Astrocyte (in vitro differentiated cells and primary cell): ENCODE measurements at regions not wholly inside any gene's neighbourhood (a gene's known extent, or its start where the extent isn't known, plus 50 kb on each side); places are given as distances from the start of the nearest gene placed in this dataset.

Source experiments
- DNase-seq: peaks from one replicate; pipeline ENCODE4 v3.0.0-alpha.2; 2010; ENCODE audit warnings: low read depth
- FAIRE-seq: peaks from 2 replicates; lab custom pipeline; 2011; peaks lifted over from hg19 to GRCh38; lab: Jason Lieb, UNC
- H2AFZ ChIP-seq: 2 replicates; pipeline ENCODE4 v1.6.0; 2012; ENCODE audit warnings: low read depth, low read length, inconsistent platforms
- H3K27ac ChIP-seq: 2 replicates; pipeline ENCODE4 v1.5.1; 2011; ENCODE audit warnings: low read depth, low read length, inconsistent platforms
- H3K27me3 ChIP-seq: 2 replicates; pipeline ENCODE4 v1.6.0; 2011; ENCODE audit warnings: low read length, inconsistent platforms; ENCODE audit not compliant: insufficient read depth
- H3K36me3 ChIP-seq: 2 replicates; pipeline ENCODE4 v1.5.1; 2011; ENCODE audit warnings: low read length, inconsistent platforms; ENCODE audit not compliant: insufficient read depth
- H3K4me1 ChIP-seq: 2 replicates; pipeline ENCODE4 v1.5.1; 2011; ENCODE audit warnings: low read length, inconsistent platforms; ENCODE audit not compliant: insufficient read depth
- H3K4me2 ChIP-seq: 2 replicates; pipeline ENCODE4 v1.6.0; 2012; ENCODE audit warnings: low read length, inconsistent platforms
- H3K4me3 ChIP-seq: 2 replicates; pipeline ENCODE4 v1.5.1; 2011; ENCODE audit warnings: low read depth, mild to moderate bottlenecking, low read length, inconsistent platforms; ENCODE audit not compliant: insufficient read depth
- H3K79me2 ChIP-seq: 2 replicates; pipeline ENCODE4 v1.6.0; 2012; ENCODE audit warnings: mild to moderate bottlenecking, low read length, inconsistent platforms; ENCODE audit not compliant: insufficient read depth
- H3K9ac ChIP-seq: 2 replicates; pipeline ENCODE4 v1.6.0; 2012; ENCODE audit warnings: mild to moderate bottlenecking, low read length, inconsistent platforms
- H3K9me3 ChIP-seq: 2 replicates; pipeline ENCODE4 v1.5.1; 2012; ENCODE audit warnings: low read depth, mild to moderate bottlenecking, low read length, inconsistent platforms; ENCODE audit not compliant: insufficient read depth
- H4K20me1 ChIP-seq: 2 replicates; pipeline ENCODE4 v1.6.0; 2012; ENCODE audit warnings: low read length, inconsistent platforms; ENCODE audit not compliant: insufficient read depth
- H3K27ac Mint-ChIP-seq: one replicate; pipeline ENCODE4 v1.8.0; 2021; ENCODE audit warnings: mild to moderate bottlenecking, mixed read lengths; ENCODE audit not compliant: unreplicated experiment
- H3K27me3 Mint-ChIP-seq: one replicate; pipeline ENCODE4 v1.8.0; 2021; ENCODE audit warnings: low read depth, mixed read lengths; ENCODE audit not compliant: unreplicated experiment
- H3K36me3 Mint-ChIP-seq: one replicate; pipeline ENCODE4 v1.8.0; 2021; ENCODE audit warnings: low read depth, mixed read lengths; ENCODE audit not compliant: unreplicated experiment
- H3K4me1 Mint-ChIP-seq: one replicate; pipeline ENCODE4 v1.8.0; 2021; ENCODE audit warnings: low read depth, mixed read lengths; ENCODE audit not compliant: unreplicated experiment
- H3K4me3 Mint-ChIP-seq: one replicate; pipeline ENCODE4 v1.8.0; 2021; ENCODE audit warnings: mild to moderate bottlenecking, moderate library complexity, mixed read lengths; ENCODE audit not compliant: unreplicated experiment
- H3K9me3 Mint-ChIP-seq: one replicate; pipeline ENCODE4 v1.8.0; 2021; ENCODE audit warnings: mild to moderate bottlenecking, mixed read lengths; ENCODE audit not compliant: unreplicated experiment
- CTCF ChIP-seq: IDR thresholded peaks from 2 replicates; pipeline ENCODE4 v1.5.1; 2011; ENCODE audit warnings: low read depth, mild to moderate bottlenecking, inconsistent platforms, low read length, moderate library complexity; ENCODE audit not compliant: insufficient read depth
- EZH2 ChIP-seq: IDR thresholded peaks from 2 replicates; pipeline ENCODE4 v1.6.1; 2012; ENCODE audit warnings: mild to moderate bottlenecking, low read length, inconsistent platforms; ENCODE audit not compliant: insufficient read depth

GRCh38 chr7:121475806-121476205, 79.7 kb upstream of the FAM3C start:
- Histone ChIP-seq H3K9ac (no peak overlapping the region), H4K20me1 (no peaks in the 10 kb centered on the region), H3K4me2 (no peak overlapping the region), H2AFZ (no peak overlapping the region), H3K9me3 (no peaks in the 10 kb centered on the region), H3K4me3 (no peak overlapping the region), H3K36me3 (no peaks in the 10 kb centered on the region), H3K79me2 (no peaks in the 10 kb centered on the region), H3K4me1 (no peaks in the 10 kb centered on the region), H3K27me3 (no peaks in the 10 kb centered on the region), H3K27ac (no peak overlapping the region)
- no peaks in the 10 kb centered on the region for H3K9me3 Mint-ChIP-seq
- no peaks in the 10 kb centered on the region for H3K27me3 Mint-ChIP-seq
- H3K36me3 Mint-ChIP-seq = no peaks in the 10 kb centered on the region
- FAIRE-seq (no peak), DNase-seq (peak; percentile 8)
- peaks cover 18% of the 10 kb centered on the region for H3K4me1 Mint-ChIP-seq
- TF ChIP-seq CTCF (no peak), EZH2 (no peak)
- H3K4me3 Mint-ChIP-seq = no peak overlapping the region
- no peak overlapping the region for H3K27ac Mint-ChIP-seq

- Histone ChIP-seq H2AFZ (no peak overlapping the region), H3K79me2 (no peaks in the 10 kb centered on the region), H3K27me3 (no peaks in the 10 kb centered on the region), H3K9ac (no peak overlapping the region), H3K4me1 (no peaks in the 10 kb centered on the region), H3K4me3 (no peak overlapping the region), H3K4me2 (no peak overlapping the region), H4K20me1 (no peaks in the 10 kb centered on the region), H3K36me3 (no peaks in the 10 kb centered on the region), H3K27ac (no peak overlapping the region), H3K9me3 (no peaks in the 10 kb centered on the region)
- Mint-ChIP-seq H3K4me3 (no peak overlapping the region), H3K9me3 (no peaks in the 10 kb centered on the region), H3K36me3 (no peaks in the 10 kb centered on the region), H3K27me3 (no peaks in the 10 kb centered on the region), H3K27ac (peak overlapping the region; percentile 16), H3K4me1 (peaks cover 10% of the 10 kb centered on the region)
- TF ChIP-seq CTCF (no peak), EZH2 (no peak)
- DNase-seq = no peak
- no peak for FAIRE-seq
Observed at GRCh38 chr7:121474301-121474673, 78.2 kb upstream of the FAM3C start.

- no peak overlapping the region for H3K9ac ChIP-seq
- H3K9me3 ChIP-seq = no peaks in the 10 kb centered on the region
- Mint-ChIP-seq H3K4me1 (peaks cover 10% of the 10 kb centered on the region), H3K36me3 (no peaks in the 10 kb centered on the region), H3K4me3 (no peak overlapping the region), H3K27ac (peak overlapping the region; percentile 16), H3K9me3 (no peaks in the 10 kb centered on the region), H3K27me3 (no peaks in the 10 kb centered on the region)
- H2AFZ ChIP-seq = no peak overlapping the region
- no peaks in the 10 kb centered on the region for H3K36me3 ChIP-seq
- no peak for DNase-seq
- no peaks in the 10 kb centered on the region for H3K4me1 ChIP-seq
- no peaks in the 10 kb centered on the region for H3K79me2 ChIP-seq
- no peak overlapping the region for H3K4me2 ChIP-seq
- H3K27me3 ChIP-seq = no peaks in the 10 kb centered on the region
- FAIRE-seq = no peak
- TF ChIP-seq EZH2 (no peak), CTCF (no peak)
- H3K4me3 ChIP-seq = no peak overlapping the region
- no peak overlapping the region for H3K27ac ChIP-seq
- no peaks in the 10 kb centered on the region for H4K20me1 ChIP-seq
Observed at GRCh38 chr7:121473645-121474300, 77.7 kb upstream of the FAM3C start.
